ENCODE measurements at regions not wholly inside any gene's neighbourhood (a gene's known extent, or its start where the extent isn't known, plus 50 kb on each side); places are given as distances from the start of the nearest gene placed in this dataset.

- Histone ChIP-seq H3K9me3 (no peaks in the 10 kb centered on the region), H3K4me3 (no peak overlapping the region), H3K27me3 (no peaks in the 10 kb centered on the region), H3K36me3 (no peaks in the 10 kb centered on the region), H3K27ac (no peak overlapping the region), H3K4me1 (no peaks in the 10 kb centered on the region)
- DNase-seq: no peak
- TF ChIP-seq CTCF (IDR thresholded peaks at IDR 0.05) (no peak), POLR2A (IDR thresholded peaks at IDR 0.05) (no peak)
Measured at GRCh38 chr2:181752301-181752700, 72.0 kb upstream of the NEUROD1 start.

- H3K4me3 ChIP-seq: no peak overlapping the region
- TF ChIP-seq POLR2A (IDR thresholded peaks at IDR 0.05) (no peak), CTCF (IDR thresholded peaks at IDR 0.05) (no peak)
- H3K9me3 ChIP-seq: no peaks in the 10 kb centered on the region
- H3K4me1 ChIP-seq: no peaks in the 10 kb centered on the region
- H3K27me3 ChIP-seq: no peaks in the 10 kb centered on the region
- DNase-seq: no peak
- H3K27ac ChIP-seq: no peak overlapping the region
- no peaks in the 10 kb centered on the region for H3K36me3 ChIP-seq
Measured at GRCh38 chr2:181753686-181754085, 73.4 kb upstream of the NEUROD1 start.

GRCh38 chr2:181754105-181754504, 73.8 kb upstream of the NEUROD1 start:
- no peaks in the 10 kb centered on the region for H3K36me3 ChIP-seq
- H3K4me1 ChIP-seq: no peaks in the 10 kb centered on the region
- H3K27me3 ChIP-seq: no peaks in the 10 kb centered on the region

GRCh38 chr2:181755181-181755580, 74.9 kb upstream of the NEUROD1 start:
- DNase-seq: no peak
- TF ChIP-seq CTCF (IDR thresholded peaks at IDR 0.05): no peak
- no peak for TF ChIP-seq POLR2A (IDR thresholded peaks at IDR 0.05)
- Histone ChIP-seq H3K4me1 (no peaks in the 10 kb centered on the region), H3K4me3 (no peak overlapping the region), H3K9me3 (no peaks in the 10 kb centered on the region), H3K27ac (no peak overlapping the region), H3K36me3 (no peaks in the 10 kb centered on the region), H3K27me3 (no peaks in the 10 kb centered on the region)

More at GRCh38 chr2:181754105-181754504, 73.8 kb upstream of the NEUROD1 start:
- Histone ChIP-seq H3K9me3 (no peaks in the 10 kb centered on the region), H3K4me3 (no peak overlapping the region), H3K27ac (no peak overlapping the region)
- TF ChIP-seq CTCF (IDR thresholded peaks at IDR 0.05) (no peak), POLR2A (IDR thresholded peaks at IDR 0.05) (no peak)
- DNase-seq: no peak

GRCh38 chr2:181760521-181760920, 80.2 kb upstream of the NEUROD1 start:
- TF ChIP-seq POLR2A (IDR thresholded peaks at IDR 0.05) (no peak), CTCF (IDR thresholded peaks at IDR 0.05) (no peak)
- DNase-seq: no peak
- Histone ChIP-seq H3K4me1 (no peaks in the 10 kb centered on the region), H3K4me3 (no peak overlapping the region), H3K9me3 (no peaks in the 10 kb centered on the region), H3K36me3 (no peaks in the 10 kb centered on the region), H3K27me3 (no peaks in the 10 kb centered on the region), H3K27ac (no peak overlapping the region)

GRCh38 chr2:181761175-181761574, 80.9 kb upstream of the NEUROD1 start:
- H3K4me3 ChIP-seq: no peak overlapping the region
- DNase-seq: no peak
- no peak overlapping the region for H3K27ac ChIP-seq
- no peaks in the 10 kb centered on the region for H3K4me1 ChIP-seq
- no peak for TF ChIP-seq CTCF (IDR thresholded peaks at IDR 0.05)
- TF ChIP-seq POLR2A (IDR thresholded peaks at IDR 0.05): no peak
- no peaks in the 10 kb centered on the region for H3K9me3 ChIP-seq
- no peaks in the 10 kb centered on the region for H3K36me3 ChIP-seq
- no peaks in the 10 kb centered on the region for H3K27me3 ChIP-seq
